ENCODE measurements at regions not wholly inside any gene's neighbourhood (a gene's known extent, or its start where the extent isn't known, plus 50 kb on each side); places are given as distances from the start of the nearest gene placed in this dataset.

DNA sequence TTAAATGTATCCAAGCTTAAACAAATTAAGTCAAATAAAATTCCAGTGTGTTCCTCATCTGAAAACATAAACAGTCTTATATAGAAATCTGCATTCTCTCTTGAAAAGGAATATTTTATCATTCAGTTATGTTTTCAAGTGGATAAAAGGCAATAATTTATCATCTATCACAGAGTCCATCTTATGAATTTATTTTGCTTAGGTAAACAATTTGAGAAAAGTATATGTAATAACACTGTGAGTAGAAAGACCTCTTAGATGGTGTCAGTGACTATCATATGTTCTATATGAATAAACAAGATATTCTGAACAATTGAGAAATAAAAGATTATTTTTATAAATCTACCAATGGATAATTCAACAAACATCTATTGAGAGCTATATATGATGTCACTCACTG, 397.6 kb upstream of the GJE1 start:
- TF ChIP-seq, protein P1, sequence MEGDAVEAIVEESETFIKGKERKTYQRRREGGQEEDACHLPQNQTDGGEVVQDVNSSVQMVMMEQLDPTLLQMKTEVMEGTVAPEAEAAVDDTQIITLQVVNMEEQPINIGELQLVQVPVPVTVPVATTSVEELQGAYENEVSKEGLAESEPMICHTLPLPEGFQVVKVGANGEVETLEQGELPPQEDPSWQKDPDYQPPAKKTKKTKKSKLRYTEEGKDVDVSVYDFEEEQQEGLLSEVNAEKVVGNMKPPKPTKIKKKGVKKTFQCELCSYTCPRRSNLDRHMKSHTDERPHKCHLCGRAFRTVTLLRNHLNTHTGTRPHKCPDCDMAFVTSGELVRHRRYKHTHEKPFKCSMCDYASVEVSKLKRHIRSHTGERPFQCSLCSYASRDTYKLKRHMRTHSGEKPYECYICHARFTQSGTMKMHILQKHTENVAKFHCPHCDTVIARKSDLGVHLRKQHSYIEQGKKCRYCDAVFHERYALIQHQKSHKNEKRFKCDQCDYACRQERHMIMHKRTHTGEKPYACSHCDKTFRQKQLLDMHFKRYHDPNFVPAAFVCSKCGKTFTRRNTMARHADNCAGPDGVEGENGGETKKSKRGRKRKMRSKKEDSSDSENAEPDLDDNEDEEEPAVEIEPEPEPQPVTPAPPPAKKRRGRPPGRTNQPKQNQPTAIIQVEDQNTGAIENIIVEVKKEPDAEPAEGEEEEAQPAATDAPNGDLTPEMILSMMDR (IDR thresholded peaks at IDR 0.05; ENCODE audit: insufficient read depth, low read depth, low read length) = no peak
- no peak for TF ChIP-seq EZH2 (IDR thresholded peaks at IDR 0.05; ENCODE audit: insufficient read depth, low read length)
